Umbilical cord (tissue), 1 donor: ENCODE measurements at regions not wholly inside any gene's neighbourhood (a gene's known extent, or its start where the extent isn't known, plus 50 kb on each side); places are given as distances from the start of the nearest gene placed in this dataset.

Experiments used
- DNase-seq: peaks from one replicate; pipeline ENCODE4 v3.0.0-alpha.2; 2015; ENCODE audit warnings: low spot score

DNA sequence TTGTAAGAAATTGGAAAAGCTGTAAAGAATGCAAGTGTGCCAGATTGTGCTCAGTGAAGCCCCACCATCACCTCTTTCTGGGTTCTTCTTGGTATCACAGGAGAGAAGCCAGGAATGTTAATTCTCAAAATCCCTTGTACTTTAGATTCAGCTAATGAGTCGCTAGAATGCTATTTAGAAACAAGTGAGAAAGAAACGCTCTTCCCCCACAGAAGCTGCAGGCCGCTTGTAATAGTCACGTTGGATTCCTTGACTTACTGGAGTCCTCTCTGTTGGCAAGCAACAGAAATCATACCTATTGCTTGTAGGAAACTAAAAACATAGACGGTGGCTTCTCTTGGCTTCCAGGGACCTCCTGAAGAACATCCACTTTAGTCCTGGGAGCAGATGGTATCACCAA is 375.6 kb upstream of the LRATD1 start:
- no peak for DNase-seq

DNA sequence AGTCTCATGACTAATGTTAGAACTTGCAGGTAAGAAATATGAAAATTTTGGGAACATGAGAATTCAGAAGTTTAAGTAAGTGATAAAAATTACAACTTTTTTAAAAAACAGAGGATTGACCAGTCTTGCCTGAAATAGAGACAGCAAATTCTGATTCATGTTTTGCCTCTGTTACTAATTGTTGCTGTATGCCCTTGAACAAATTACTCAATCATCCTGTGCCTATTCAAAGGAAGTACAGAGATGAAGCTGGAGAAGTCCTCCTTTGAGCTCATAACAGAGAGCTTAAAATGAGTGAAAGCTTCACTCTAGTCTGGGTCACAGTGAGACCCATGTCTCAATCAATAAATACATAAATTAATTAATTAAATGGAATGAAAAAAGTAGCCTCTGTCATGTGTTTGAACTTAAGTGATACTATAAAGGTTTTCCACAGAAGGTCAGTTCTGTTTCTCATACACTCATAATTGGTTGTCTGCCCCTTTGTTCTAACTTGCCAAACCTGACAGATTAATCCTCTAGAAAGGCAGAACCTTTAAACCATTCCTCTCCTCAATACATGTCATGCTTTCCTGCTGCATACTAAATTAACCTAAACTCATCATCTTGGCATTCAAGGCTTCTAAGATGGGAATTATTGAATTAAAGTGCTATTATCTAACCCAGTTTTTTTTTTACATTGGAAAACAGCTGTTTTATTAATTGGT is 374.6 kb upstream of the LRATD1 start:
- DNase-seq = no peak

GRCh38 chr2:14261771-14262170 is 370.7 kb upstream of the LRATD1 start:
- no peak for DNase-seq

- no peak for DNase-seq
Measured at GRCh38 chr2:14263053-14263452, 369.5 kb upstream of the LRATD1 start.

- DNase-seq = no peak
Measured at GRCh38 chr2:14270036-14270582, 362.4 kb upstream of the LRATD1 start.

- no peak for DNase-seq
Measured at GRCh38 chr2:14272396-14273075, 360.0 kb upstream of the LRATD1 start.

DNA sequence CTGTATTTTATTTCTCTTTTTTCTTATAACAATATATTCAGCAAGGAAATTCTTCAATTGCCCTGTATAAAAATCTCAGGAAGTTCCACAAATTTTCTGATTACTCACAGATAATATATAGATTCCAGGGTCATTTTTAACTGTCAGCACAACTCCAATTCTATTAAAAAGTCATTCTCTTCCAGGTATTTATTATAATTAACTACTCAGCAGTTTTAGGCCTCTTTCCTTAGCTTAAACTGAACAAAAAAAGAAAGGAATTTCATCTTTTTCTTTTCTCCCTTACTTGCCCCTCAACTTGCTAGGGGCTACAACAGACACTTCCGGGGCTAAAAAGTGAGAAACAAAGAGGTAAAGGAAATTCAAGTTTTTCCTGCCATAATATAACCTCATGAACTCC is 358.9 kb upstream of the LRATD1 start:
- DNase-seq = no peak

DNA sequence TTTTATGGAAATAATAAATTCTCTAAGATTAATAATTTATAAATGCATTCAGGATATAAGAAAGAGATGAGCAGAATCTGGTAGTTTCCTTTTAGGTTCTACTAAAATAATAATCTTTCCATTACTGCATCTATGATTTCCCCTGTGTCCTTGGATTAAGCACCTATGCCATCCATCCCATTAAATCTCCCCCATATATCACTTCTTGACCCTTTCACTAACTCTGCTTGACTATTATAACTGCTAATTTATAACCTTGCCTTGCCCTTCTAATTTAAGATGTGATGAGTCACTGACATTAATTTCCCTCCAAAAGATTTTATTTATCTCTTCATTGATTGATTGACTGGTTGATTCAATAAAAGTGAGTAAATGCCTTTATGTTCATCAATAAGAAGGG is 348.3 kb upstream of the LRATD1 start:
- DNase-seq = no peak

DNA sequence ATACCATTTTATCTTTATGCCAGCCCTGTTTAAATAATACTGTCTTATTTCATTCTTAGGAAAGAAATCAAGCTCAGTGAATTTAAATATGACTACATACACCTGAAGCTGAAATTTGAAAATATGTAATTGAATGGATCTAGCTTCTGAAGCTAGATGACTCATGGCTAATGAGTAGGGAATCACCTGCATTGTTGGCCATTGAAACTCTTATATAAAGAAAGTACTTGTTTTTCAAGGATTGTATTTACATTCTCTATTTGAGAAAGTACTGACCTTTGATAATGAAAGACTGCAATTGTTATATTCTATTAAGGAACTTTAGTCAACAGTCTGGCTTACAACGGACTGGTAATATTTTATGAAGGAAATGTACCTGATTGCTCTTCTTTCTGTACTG is 346.7 kb upstream of the LRATD1 start:
- DNase-seq = no peak

GRCh38 chr2:14288016-14288415 is 344.5 kb upstream of the LRATD1 start:
- DNase-seq = peak; percentile 81

DNA sequence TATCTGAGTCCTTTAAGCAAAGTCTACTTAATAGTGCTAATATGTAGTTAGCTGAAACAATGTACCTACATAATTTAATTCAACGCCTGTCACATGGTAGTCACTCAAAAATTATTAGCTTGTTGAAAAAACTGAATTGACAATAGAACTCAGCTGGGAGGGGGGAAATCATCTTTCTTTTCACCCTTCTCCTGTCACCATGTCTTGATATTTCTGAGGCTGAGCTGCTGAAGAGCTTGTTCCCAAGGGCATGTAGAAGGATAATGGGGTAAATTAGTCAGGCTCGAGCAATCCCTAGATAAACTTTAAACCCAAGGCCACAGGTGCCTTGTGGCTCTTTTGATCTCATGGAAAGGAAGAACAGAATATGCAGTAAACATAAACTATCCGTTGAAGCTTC is 339.6 kb upstream of the LRATD1 start:
- no peak for DNase-seq

GRCh38 chr2:14297340-14297739 is 335.2 kb upstream of the LRATD1 start:
- peak; percentile 50 for DNase-seq

- no peak for DNase-seq
Measured at GRCh38 chr2:14297906-14298305, 334.6 kb upstream of the LRATD1 start.

GRCh38 chr2:14301331-14301730 is 331.2 kb upstream of the LRATD1 start:
- DNase-seq = no peak

GRCh38 chr2:14303366-14304115 is 329.0 kb upstream of the LRATD1 start:
- DNase-seq = no peak

DNA sequence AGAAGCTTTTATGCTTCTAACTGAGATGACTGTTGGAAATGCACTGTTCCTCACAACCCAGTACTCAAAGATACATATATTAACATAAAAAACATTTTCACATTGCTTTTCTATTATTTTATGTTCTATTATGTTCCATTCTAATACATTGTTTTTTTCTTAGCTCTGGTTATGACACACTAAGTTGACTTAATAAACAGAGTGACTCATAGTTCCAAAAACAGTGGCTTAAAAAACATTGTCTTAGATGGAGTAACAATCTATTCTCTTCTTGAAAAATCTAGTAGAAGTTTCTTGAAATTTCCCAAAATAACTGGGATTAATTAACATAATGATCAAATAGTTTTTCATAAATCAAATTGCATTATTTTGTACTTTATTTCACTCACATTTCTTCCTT is 328.2 kb upstream of the LRATD1 start:
- DNase-seq = no peak

DNA sequence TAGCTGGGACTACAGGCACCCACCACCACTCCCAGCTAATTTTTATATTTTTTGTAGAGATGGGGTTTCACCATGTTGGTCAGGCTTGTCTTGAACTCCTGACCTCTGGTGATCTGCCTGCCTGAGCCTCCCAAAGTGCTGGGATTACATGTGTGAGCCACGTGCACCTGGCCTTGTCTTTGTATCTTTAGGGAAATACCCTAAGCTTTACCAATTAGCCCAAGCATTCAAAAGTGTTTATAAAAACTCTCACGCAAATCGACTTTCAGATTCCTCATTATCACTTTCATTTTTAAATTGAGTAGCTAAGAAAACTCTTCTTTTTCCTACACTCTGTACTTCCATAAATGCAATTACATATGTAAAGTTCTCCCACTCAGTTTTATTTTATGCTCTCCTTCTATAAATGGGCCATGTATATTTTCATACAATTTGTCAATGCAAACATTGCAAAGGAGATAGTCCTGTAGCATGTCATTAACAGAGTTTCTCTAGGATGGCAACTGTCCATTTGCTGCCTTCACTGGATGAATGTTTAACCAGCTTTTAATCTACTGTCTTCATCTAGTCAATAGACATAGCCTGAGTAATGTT is 326.2 kb upstream of the LRATD1 start:
- DNase-seq = no peak

DNA sequence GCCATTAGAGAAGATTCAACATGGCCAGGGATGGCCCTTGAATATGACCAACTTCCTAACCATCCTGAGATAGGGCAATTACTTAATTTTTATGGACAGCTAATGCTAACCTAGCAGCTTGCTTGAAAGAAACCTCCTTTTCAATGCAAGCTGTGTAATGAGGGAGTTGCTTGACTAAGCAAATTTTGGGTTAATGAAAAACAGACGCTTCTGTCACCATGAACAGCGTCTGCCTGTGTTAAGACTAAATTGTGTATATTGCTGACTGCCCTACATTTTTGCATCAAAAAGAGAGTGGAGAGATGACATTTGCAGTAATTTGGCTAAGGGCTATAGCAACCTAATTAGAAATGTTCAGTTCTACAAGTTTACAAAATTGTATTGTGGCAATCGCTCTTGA is 319.2 kb upstream of the LRATD1 start:
- DNase-seq = no peak

GRCh38 chr2:14316594-14316993 is 315.9 kb upstream of the LRATD1 start:
- no peak for DNase-seq

DNA sequence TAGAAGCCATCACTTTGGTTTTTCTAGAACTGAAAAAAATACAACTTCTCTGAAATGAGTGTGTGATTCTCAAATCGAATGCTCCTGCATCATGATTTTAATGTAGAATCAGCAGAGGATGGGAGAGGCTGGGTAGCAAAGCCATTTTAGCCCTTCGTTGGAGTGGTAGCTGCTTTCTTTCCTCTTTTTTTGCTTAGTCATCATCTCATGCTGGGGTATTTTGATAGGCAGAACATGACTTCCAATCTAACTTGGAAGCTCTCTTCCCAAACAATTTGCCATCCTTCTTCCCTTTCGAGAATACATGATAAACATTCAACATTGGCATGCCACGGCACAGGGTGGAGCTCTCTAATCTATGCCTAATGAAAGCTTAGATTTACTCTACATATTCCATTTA is 311.2 kb upstream of the LRATD1 start:
- DNase-seq = no peak

DNA sequence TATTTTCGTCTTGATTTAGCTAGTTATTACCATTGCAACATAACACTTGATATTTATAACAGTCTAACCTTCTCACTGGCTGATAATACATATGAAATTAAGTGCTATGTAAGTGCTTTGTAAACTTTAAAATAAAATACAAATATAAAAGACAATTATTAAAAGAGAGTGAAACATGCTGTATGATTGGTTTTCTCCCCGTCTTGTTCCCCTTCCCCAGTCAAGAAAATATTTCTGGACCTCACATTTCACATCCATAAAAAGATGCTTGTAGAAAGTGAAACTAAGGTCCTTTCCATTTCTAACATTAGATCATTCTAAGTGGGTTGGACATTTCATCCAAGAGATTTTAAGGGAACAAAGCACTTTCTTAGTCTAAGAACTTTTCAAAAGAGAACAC is 310.2 kb upstream of the LRATD1 start:
- no peak for DNase-seq

DNA sequence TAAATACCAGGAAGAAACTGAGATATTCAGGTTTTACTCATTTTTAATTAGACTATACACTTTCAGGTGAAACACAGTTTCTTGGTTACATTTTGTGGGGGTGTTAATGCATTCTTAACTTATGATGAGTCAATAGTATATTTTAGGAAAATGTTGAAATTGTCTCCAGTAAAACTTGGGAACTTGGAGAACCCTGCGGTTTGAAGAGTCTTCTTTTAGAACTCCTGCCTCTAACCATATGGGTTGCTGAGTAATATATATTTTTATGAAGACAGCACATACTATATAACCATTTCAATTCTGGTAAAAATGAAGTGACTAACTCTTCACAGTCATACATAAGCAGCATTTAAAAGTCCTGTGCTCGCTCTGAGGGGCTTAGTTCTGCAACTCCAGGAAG is 308.2 kb upstream of the LRATD1 start:
- DNase-seq = no peak
